Activated CD4-positive, alpha-beta memory T cell treated with anti-CD3 and anti-CD28 coated beads for 36 hours (primary cell): ENCODE measurements at regions not wholly inside any gene's neighbourhood (a gene's known extent, or its start where the extent isn't known, plus 50 kb on each side); places are given as distances from the start of the nearest gene placed in this dataset.
"Not testable (repeated sequence)": the region's sequence is repeated elsewhere in the genome, so short reads cannot be mapped to it uniquely, and the experiment has no call there.

Experiments
- CTCF ChIA-PET: fragments of 350-600 bp; sonication (Branson Sonifier 250); formaldehyde crosslinking; loops from one replicate; lab custom pipeline; 2021; ENCODE audit warnings: antibody characterized with exemption, inconsistent platforms; lab: Charles Lee
- POLR2A ChIA-PET: fragments of 350-600 bp; sonication (Branson Sonifier 250); formaldehyde crosslinking; loops from one replicate; lab custom pipeline; 2021; ENCODE audit warnings: antibody characterized with exemption; lab: Charles Lee
- DNase-seq: peaks from one replicate; pipeline ENCODE4 v3.0.0-alpha.2; 2020
- H3K27ac Mint-ChIP-seq: one replicate; pipeline ENCODE4 v1.8.0; 2021; ENCODE audit warnings: mixed read lengths
- H3K27me3 Mint-ChIP-seq: one replicate; pipeline ENCODE4 v1.8.0; 2021; ENCODE audit warnings: mixed read lengths
- H3K36me3 Mint-ChIP-seq: one replicate; pipeline ENCODE4 v1.8.0; 2021; ENCODE audit warnings: mixed read lengths
- H3K4me1 Mint-ChIP-seq: one replicate; pipeline ENCODE4 v1.8.0; 2021; ENCODE audit warnings: low read depth, mixed read lengths
- H3K4me3 Mint-ChIP-seq: one replicate; pipeline ENCODE4 v1.8.0; 2021; ENCODE audit warnings: mild to moderate bottlenecking, mixed read lengths
- H3K9me3 Mint-ChIP-seq: one replicate; pipeline ENCODE4 v1.8.0; 2021; ENCODE audit warnings: mixed read lengths
- intact Hi-C: fragments of 100-400 bp; cut with micrococcal nuclease; formaldehyde crosslinking; loops from one replicate; pipeline ENCODE4 v1.15.1; 2023

DNA sequence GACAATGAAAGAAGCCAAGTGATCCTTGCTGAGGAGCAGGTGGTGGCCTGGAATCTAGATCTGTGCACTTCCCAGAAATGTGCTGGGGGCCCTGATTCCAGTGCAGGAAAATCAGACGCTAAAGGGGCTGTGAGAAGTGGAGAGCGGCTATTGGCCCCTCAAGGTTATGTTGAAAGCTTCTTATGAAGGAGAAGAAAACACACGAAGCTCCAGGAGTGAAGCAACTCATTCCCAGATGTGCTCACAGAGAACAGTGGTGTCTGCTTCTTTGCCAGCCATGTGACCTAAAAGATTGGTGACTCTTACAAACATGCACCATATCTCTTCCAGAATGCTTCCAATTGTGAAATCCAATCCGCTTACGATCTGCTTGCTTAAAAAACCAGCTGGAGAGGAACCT, 679.3 kb upstream of the IGFBP3 start:
- H3K27ac Mint-ChIP-seq = no peak overlapping the region
- H3K36me3 Mint-ChIP-seq = no peaks in the 10 kb centered on the region
- no peaks in the 10 kb centered on the region for H3K27me3 Mint-ChIP-seq
- H3K9me3 Mint-ChIP-seq = no peaks in the 10 kb centered on the region
- H3K4me1 Mint-ChIP-seq = no peaks in the 10 kb centered on the region
- POLR2A ChIA-PET = no interaction called here
- no peak for DNase-seq
- intact Hi-C loops = no loop called here
- H3K4me3 Mint-ChIP-seq = no peak overlapping the region
- CTCF ChIA-PET = no interaction called here

DNA sequence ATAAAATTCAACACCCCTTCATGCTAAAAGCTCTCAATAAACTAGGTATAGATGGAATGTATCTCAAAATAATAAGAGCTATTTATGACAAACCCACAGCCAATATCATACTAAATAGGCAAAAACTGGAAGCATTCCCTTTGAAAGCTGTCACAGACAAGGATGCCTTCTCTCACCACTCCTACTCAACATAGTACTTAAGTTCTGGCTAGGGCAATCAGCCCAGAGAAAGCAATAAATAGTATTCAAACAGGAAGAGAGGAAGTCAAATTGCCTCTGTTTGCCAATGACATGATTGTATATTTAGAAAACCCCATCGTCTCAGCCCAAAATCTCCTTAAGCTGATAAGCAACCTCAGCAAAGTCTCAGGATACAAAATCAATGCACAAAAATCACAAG, 673.8 kb upstream of the IGFBP3 start:
- POLR2A ChIA-PET, H3K36me3 Mint-ChIP-seq, H3K27ac Mint-ChIP-seq, CTCF ChIA-PET, DNase-seq, H3K4me1 Mint-ChIP-seq, H3K9me3 Mint-ChIP-seq, H3K27me3 Mint-ChIP-seq, H3K4me3 Mint-ChIP-seq, intact Hi-C loops: not testable (repeated sequence)

GRCh38 chr7:46590918-46591905, 670.1 kb upstream of the IGFBP3 start:
- intact Hi-C loops, H3K27ac Mint-ChIP-seq, DNase-seq, H3K4me1 Mint-ChIP-seq, CTCF ChIA-PET, H3K27me3 Mint-ChIP-seq, H3K4me3 Mint-ChIP-seq, H3K9me3 Mint-ChIP-seq, H3K36me3 Mint-ChIP-seq, POLR2A ChIA-PET: not testable (repeated sequence)

DNA sequence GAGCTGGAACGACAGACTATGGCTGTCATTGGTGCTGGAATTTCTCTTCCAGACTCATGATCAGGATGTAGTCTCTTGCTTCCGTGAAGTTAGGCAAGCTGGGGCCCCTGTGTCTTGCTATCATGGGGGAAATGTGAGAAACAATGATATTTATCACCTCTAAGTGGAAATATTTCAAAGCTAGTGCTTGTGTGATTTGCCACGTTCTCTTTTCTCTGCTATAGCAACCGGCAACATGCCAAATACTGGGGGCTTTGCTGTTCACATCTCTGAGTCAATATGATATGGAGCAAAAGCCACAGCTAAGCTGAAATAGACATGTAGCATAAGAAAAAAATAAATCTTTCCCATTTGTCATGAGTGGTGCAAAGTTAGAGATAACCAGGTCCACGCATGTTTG, 668.2 kb upstream of the IGFBP3 start:
- POLR2A ChIA-PET = no interaction called here
- CTCF ChIA-PET = no interaction called here
- no peak overlapping the region for H3K27ac Mint-ChIP-seq
- no peak overlapping the region for H3K4me3 Mint-ChIP-seq
- H3K4me1 Mint-ChIP-seq = no peaks in the 10 kb centered on the region
- H3K9me3 Mint-ChIP-seq = peaks cover 3% of the 10 kb centered on the region
- H3K36me3 Mint-ChIP-seq = no peaks in the 10 kb centered on the region
- H3K27me3 Mint-ChIP-seq = peaks cover 1% of the 10 kb centered on the region
- no peak for DNase-seq
- intact Hi-C loops = no loop called here

DNA sequence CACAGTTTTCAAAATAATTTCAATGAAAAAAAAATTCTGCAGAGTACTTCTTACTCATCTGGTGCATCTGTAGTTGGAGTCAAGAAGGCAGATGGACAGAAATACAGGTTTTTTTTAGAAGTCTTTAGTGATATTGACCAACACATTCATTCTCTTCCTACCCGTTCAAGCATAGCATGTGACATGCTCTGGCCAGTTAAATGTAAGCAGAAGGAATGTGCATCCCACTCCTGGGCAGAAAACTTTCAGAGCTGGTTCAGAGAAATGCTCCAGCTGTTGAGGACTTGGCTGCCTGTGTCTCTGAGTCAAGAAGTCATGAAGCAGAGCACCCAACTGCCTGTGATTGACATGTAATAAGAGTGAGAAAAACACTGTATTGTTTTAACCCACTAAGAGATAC, 665.3 kb upstream of the IGFBP3 start:
- DNase-seq = no peak
- CTCF ChIA-PET = no interaction called here
- POLR2A ChIA-PET = no interaction called here
- Mint-ChIP-seq H3K4me1 (no peaks in the 10 kb centered on the region), H3K9me3 (no peaks in the 10 kb centered on the region), H3K27ac (no peak overlapping the region), H3K36me3 (no peaks in the 10 kb centered on the region), H3K27me3 (peaks cover 1% of the 10 kb centered on the region), H3K4me3 (no peak overlapping the region)
- intact Hi-C loops = no loop called here

- Mint-ChIP-seq H3K4me3 (no peak overlapping the region), H3K36me3 (no peaks in the 10 kb centered on the region), H3K4me1 (no peaks in the 10 kb centered on the region), H3K27ac (no peak overlapping the region), H3K27me3 (peaks cover 1% of the 10 kb centered on the region), H3K9me3 (no peaks in the 10 kb centered on the region)
- intact Hi-C loops = no loop called here
- ChIA-PET CTCF (no interaction called here), POLR2A (no interaction called here)
- DNase-seq = no peak
Observed at GRCh38 chr7:46583656-46584055, 662.6 kb upstream of the IGFBP3 start.

DNA sequence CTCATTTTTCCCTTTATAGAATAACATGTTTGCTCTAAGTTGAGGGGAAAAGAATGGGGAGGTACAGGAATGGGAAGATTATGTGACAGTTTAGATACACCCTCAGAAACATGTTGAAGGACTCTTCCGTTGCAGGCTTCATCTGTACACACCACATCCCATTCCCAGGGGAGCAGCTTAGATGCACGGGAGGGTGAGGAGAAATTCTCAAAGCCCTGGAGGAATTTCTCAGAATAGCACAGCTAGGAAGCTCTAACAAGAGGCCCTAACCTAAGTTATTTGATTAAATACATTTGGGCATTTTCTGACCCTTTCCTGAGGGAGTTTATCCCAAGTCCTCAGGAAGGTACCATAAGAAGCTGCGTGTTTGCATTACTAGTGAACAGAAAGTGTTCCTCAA, 660.2 kb upstream of the IGFBP3 start:
- ChIA-PET POLR2A (no interaction called here), CTCF (no interaction called here)
- Mint-ChIP-seq H3K4me1 (no peaks in the 10 kb centered on the region), H3K27ac (no peak overlapping the region), H3K27me3 (no peaks in the 10 kb centered on the region), H3K9me3 (peaks cover 6% of the 10 kb centered on the region), H3K36me3 (no peaks in the 10 kb centered on the region), H3K4me3 (no peak overlapping the region)
- intact Hi-C loops = no loop called here
- no peak for DNase-seq

GRCh38 chr7:46580766-46581165, 659.7 kb upstream of the IGFBP3 start:
- H3K27me3 Mint-ChIP-seq = no peaks in the 10 kb centered on the region
- ChIA-PET CTCF (no interaction called here), POLR2A (no interaction called here)
- peaks cover 6% of the 10 kb centered on the region for H3K9me3 Mint-ChIP-seq
- no peak overlapping the region for H3K4me3 Mint-ChIP-seq
- intact Hi-C loops = no loop called here
- no peaks in the 10 kb centered on the region for H3K36me3 Mint-ChIP-seq
- H3K27ac Mint-ChIP-seq = no peak overlapping the region
- DNase-seq = no peak
- no peaks in the 10 kb centered on the region for H3K4me1 Mint-ChIP-seq

- CTCF ChIA-PET = no interaction called here
- DNase-seq = no peak
- H3K9me3 Mint-ChIP-seq = peaks cover 9% of the 10 kb centered on the region
Observed at GRCh38 chr7:46577394-46577793, 656.3 kb upstream of the IGFBP3 start.

GRCh38 chr7:46576950-46577349, 655.9 kb upstream of the IGFBP3 start:
- H3K36me3 Mint-ChIP-seq = no peaks in the 10 kb centered on the region
- no peak overlapping the region for H3K27ac Mint-ChIP-seq
- no peaks in the 10 kb centered on the region for H3K27me3 Mint-ChIP-seq
- no peak overlapping the region for H3K4me3 Mint-ChIP-seq
- H3K4me1 Mint-ChIP-seq = no peaks in the 10 kb centered on the region
- intact Hi-C loops = no loop called here
- ChIA-PET POLR2A (no interaction called here), CTCF (no interaction called here)
- H3K9me3 Mint-ChIP-seq = peaks cover 9% of the 10 kb centered on the region
- no peak for DNase-seq

More at GRCh38 chr7:46577394-46577793, 656.3 kb upstream of the IGFBP3 start:
- no peak overlapping the region for H3K27ac Mint-ChIP-seq
- no peaks in the 10 kb centered on the region for H3K4me1 Mint-ChIP-seq
- no peaks in the 10 kb centered on the region for H3K36me3 Mint-ChIP-seq
- H3K27me3 Mint-ChIP-seq = no peaks in the 10 kb centered on the region
- POLR2A ChIA-PET = no interaction called here
- no peak overlapping the region for H3K4me3 Mint-ChIP-seq
- intact Hi-C loops = no loop called here

- CTCF ChIA-PET = no interaction called here
- H3K36me3 Mint-ChIP-seq = no peaks in the 10 kb centered on the region
Observed at GRCh38 chr7:46572691-46573090, 651.6 kb upstream of the IGFBP3 start.

GRCh38 chr7:46571996-46572395, 650.9 kb upstream of the IGFBP3 start:
- ChIA-PET CTCF (no interaction called here), POLR2A (no interaction called here)
- intact Hi-C loops = no loop called here
- Mint-ChIP-seq H3K4me1 (no peaks in the 10 kb centered on the region), H3K9me3 (peaks cover 3% of the 10 kb centered on the region), H3K36me3 (no peaks in the 10 kb centered on the region), H3K27me3 (no peaks in the 10 kb centered on the region), H3K27ac (no peak overlapping the region), H3K4me3 (no peak overlapping the region)
- no peak for DNase-seq

More at GRCh38 chr7:46572691-46573090, 651.6 kb upstream of the IGFBP3 start:
- Mint-ChIP-seq H3K4me3 (no peak overlapping the region), H3K27ac (no peak overlapping the region), H3K4me1 (no peaks in the 10 kb centered on the region), H3K27me3 (no peaks in the 10 kb centered on the region), H3K9me3 (peaks cover 3% of the 10 kb centered on the region)
- POLR2A ChIA-PET = no interaction called here
- intact Hi-C loops = no loop called here
- no peak for DNase-seq

DNA sequence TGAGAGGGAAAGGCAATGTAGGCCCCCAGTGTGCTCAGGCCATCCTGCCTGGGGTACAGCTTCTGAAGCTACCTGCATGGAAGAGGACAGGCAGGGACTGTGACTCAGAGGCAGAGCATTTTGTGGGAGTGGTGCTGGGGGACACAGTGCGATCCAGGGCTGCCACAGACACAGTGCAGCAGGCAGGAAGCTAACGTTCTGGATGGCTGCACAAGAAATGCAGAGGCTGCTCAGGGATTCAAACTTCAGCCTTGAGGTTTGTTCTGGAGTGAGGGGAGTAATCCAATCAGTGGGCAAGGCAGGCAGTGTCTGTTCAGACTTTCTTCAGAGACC, 648.0 kb upstream of the IGFBP3 start:
- peaks cover 9% of the 10 kb centered on the region for H3K9me3 Mint-ChIP-seq
- no peak overlapping the region for H3K4me3 Mint-ChIP-seq

More for the DNA sequence above, 648.0 kb upstream of the IGFBP3 start:
- Mint-ChIP-seq H3K27me3 (no peaks in the 10 kb centered on the region), H3K27ac (no peak overlapping the region), H3K4me1 (no peaks in the 10 kb centered on the region), H3K36me3 (no peaks in the 10 kb centered on the region)
- intact Hi-C loops = no loop called here
- DNase-seq = no peak
- ChIA-PET POLR2A (no interaction called here), CTCF (no interaction called here)
